ENCODE measurements at regions not wholly inside any gene's neighbourhood (a gene's known extent, or its start where the extent isn't known, plus 50 kb on each side); places are given as distances from the start of the nearest gene placed in this dataset.

DNA sequence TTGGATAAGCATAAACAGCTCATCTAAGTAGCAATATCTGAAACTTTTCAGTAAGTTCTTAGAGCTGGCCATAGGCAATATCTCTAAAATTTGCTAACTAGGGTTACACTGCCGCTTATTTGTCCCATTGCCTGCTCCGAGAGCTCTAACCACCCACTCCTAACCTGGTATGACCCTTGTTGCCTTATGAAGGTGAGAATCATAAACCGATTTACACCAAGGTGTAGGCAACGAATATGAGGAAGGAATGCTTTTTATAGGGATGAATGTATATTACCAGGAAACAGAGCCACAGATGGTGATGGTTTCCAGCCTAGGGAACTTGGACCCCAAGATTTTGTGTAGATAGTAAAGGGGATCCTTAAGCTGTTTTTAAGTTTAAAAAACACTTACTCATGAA lies 440.9 kb downstream of the PDCD6IP start:
- intact Hi-C loops (cut with DNase I): no loop called here
- DNase-seq (ENCODE audit: low spot score in 2 of 2): no peak
- TF ChIP-seq, protein P1, sequence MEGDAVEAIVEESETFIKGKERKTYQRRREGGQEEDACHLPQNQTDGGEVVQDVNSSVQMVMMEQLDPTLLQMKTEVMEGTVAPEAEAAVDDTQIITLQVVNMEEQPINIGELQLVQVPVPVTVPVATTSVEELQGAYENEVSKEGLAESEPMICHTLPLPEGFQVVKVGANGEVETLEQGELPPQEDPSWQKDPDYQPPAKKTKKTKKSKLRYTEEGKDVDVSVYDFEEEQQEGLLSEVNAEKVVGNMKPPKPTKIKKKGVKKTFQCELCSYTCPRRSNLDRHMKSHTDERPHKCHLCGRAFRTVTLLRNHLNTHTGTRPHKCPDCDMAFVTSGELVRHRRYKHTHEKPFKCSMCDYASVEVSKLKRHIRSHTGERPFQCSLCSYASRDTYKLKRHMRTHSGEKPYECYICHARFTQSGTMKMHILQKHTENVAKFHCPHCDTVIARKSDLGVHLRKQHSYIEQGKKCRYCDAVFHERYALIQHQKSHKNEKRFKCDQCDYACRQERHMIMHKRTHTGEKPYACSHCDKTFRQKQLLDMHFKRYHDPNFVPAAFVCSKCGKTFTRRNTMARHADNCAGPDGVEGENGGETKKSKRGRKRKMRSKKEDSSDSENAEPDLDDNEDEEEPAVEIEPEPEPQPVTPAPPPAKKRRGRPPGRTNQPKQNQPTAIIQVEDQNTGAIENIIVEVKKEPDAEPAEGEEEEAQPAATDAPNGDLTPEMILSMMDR (IDR thresholded peaks at IDR 0.05): no peak

DNA sequence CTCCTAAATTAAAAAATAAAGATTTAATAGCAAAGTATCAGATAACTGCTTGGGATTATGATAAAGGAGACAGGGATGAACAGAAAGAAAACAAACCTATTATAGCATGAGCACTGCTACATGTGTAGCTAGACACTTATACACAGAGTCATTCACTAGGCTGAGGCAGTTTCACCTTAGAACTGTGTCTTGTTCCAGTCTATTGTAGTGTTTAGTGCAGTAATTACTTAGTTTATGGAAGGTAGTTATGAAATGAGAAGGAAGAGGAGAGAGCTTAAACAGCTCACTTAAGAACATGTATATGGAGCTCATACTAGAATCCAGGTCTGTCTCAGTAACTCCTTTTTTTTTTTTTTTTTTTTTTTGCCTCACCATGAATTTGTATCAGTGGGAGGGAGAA lies 441.4 kb downstream of the PDCD6IP start:
- Histone ChIP-seq H3K4me3 (no peak overlapping the region), H3K27ac (no peak overlapping the region), H3K9me3 (no peaks in the 10 kb centered on the region), H3K36me3 (no peaks in the 10 kb centered on the region), H3K4me1 (no peaks in the 10 kb centered on the region), H3K27me3 (no peaks in the 10 kb centered on the region)
- TF ChIP-seq, protein P1 (IDR thresholded peaks at IDR 0.05): no peak
- intact Hi-C loops (cut with DNase I): no loop called here
- no peak for DNase-seq (ENCODE audit: low spot score in 2 of 2)

More for the DNA sequence above, 440.9 kb downstream of the PDCD6IP start:
- Histone ChIP-seq H3K9me3 (no peaks in the 10 kb centered on the region), H3K27me3 (no peaks in the 10 kb centered on the region), H3K4me3 (no peak overlapping the region), H3K4me1 (no peaks in the 10 kb centered on the region), H3K27ac (no peak overlapping the region), H3K36me3 (no peaks in the 10 kb centered on the region)

DNA sequence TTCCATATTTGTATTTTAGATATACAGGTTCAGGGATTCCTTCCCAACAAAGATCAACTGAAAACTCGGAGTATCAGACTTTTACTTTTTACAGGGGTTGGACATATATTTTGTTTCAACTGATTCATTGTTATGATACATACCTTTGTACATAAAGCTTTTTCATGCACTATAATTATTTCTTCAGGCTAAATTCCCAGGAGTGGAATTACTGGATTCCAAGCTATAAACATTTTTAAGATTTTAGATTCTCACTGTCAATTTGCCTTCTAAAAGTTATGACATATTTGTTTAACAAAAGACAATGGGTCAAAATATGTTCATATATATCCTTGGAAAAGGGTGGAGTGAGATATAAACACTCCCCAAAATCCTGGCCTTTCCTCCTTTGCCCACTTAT lies 449.0 kb downstream of the PDCD6IP start:
- Histone ChIP-seq H3K4me3 (no peak overlapping the region), H3K27me3 (no peaks in the 10 kb centered on the region), H3K4me1 (no peaks in the 10 kb centered on the region), H3K27ac (no peak overlapping the region), H3K9me3 (peaks cover 0 to 2% of the 10 kb centered on the region in 2 donors), H3K36me3 (no peaks in the 10 kb centered on the region)
- intact Hi-C loops (cut with DNase I): no loop called here
- no peak for DNase-seq (ENCODE audit: low spot score in 2 of 2)
- TF ChIP-seq, protein P1 (IDR thresholded peaks at IDR 0.05): no peak

DNA sequence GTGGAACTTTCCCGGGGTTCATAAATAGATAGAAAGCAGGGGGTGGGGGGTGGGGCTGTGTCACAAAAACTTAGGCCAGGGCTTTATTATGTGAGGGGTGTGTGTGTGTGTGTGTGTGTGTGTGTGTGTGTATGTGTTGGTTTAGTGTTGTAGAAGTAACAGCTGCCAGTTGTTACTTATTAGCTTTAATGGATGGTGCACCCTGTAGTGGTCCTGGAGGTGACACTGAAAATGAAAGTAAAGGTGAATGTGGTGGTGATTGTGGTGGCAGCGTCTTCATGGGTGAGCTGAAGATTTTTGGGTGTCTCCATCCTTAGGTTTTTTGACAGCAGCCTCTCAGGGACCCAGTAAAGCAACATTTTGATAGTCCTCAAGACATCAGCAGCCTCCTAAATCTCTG lies 449.9 kb downstream of the PDCD6IP start:
- intact Hi-C loops (cut with DNase I): no loop called here
- TF ChIP-seq, protein P1 (IDR thresholded peaks at IDR 0.05): no peak
- H3K36me3 ChIP-seq: no peaks in the 10 kb centered on the region
- no peak for DNase-seq (ENCODE audit: low spot score in 2 of 2)
- no peaks in the 10 kb centered on the region for H3K27me3 ChIP-seq
- no peak overlapping the region for H3K27ac ChIP-seq
- no peak overlapping the region for H3K4me3 ChIP-seq
- H3K4me1 ChIP-seq: no peaks in the 10 kb centered on the region
- H3K9me3 ChIP-seq: peaks cover 0 to 2% of the 10 kb centered on the region in 2 donors

DNA sequence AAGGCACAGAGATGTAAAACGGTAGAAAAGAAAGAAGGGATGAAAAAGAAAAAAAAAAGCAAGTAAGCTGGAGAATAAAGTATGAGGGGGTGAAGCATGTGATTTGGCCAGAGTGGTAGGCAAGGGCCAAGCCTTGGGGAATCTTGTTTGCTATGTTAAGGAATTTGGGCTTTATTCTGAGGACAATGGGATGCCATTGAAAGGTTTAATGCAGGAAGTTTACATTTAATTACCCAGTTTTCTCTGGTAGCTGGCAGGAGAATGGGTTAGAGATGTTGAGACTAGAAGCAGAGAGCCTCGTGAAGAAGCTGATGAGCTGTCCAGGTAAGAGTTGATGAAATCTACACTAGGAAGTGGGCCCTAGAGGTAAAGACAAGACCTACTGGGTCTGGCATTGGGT lies 455.9 kb downstream of the PDCD6IP start:
- H3K27ac ChIP-seq: no peak overlapping the region
- H3K4me3 ChIP-seq: no peak overlapping the region
- TF ChIP-seq, protein P1 (IDR thresholded peaks at IDR 0.05): no peak
- peaks cover 0 to 19% of the 10 kb centered on the region in 2 donors for H3K4me1 ChIP-seq
- H3K9me3 ChIP-seq: no peaks in the 10 kb centered on the region
- intact Hi-C loops (cut with DNase I): loop anchor here (10.0 kb wide), 1 partner anchor 541 kb away; no protein-coding TSS in a partner anchor
- H3K27me3 ChIP-seq: no peaks in the 10 kb centered on the region
- DNase-seq (ENCODE audit: low spot score in 2 of 2): no peak
- H3K36me3 ChIP-seq: no peaks in the 10 kb centered on the region

DNA sequence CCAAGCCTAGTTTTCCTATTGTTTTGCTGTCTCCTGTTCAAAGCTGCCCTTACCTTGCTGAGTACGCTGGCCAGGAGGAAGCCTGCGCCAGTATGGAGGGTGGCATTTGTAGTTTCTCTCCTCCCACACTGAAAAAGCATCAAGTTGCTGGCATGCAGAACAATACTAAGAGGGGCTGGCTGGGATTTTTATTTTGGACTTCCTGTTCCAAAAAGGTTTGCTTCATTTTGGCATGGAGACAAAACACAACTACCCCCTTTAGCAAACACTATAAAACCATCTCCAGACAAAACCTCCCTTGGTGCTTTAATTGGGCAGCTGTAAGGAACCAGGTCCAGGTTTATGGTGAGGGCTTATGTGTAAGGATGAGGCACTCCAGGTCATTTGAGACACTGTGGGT lies 457.6 kb downstream of the PDCD6IP start:
- intact Hi-C loops (cut with DNase I): loop anchor here (5.0 to 10.0 kb wide), 2 partner anchors 44 to 539 kb away; no protein-coding TSS in a partner anchor
- DNase-seq (ENCODE audit: low spot score in 2 of 2): no peak
- H3K27ac ChIP-seq: peak overlapping the region; percentile 44 to 64
- TF ChIP-seq, protein P1 (IDR thresholded peaks at IDR 0.05): no peak
- no peaks in the 10 kb centered on the region for H3K27me3 ChIP-seq
- H3K36me3 ChIP-seq: no peaks in the 10 kb centered on the region
- peaks cover 3 to 25% of the 10 kb centered on the region in 2 donors for H3K4me1 ChIP-seq
- no peak overlapping the region for H3K4me3 ChIP-seq
- no peaks in the 10 kb centered on the region for H3K9me3 ChIP-seq

All from ascending aorta (tissue), 2 donors.